ENCODE measurements at regions not wholly inside any gene's neighbourhood (a gene's known extent, or its start where the extent isn't known, plus 50 kb on each side); places are given as distances from the start of the nearest gene placed in this dataset.
A peak's percentile ranks its signal among the peaks of the same experiment; 100 is the strongest.

DNA sequence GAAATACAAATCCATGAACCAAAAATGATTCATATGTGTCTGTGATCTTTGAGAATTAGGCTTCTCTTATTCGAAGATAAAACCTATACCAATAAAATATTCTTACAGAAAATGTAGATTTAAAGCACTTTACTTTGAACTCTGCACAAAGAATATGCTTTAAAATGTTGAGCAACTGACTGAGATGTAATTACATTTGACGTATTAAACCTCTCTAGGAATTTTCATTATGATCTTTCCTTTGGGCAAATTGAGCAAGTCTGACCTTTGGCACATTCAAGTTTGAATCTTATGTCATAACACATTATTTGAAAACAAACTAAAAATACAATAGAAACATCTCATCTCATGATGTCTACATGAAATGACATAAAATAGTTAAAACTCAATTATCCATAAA, 69.2 kb upstream of the AHR start:
- TF ChIP-seq CTCF (IDR thresholded peaks at IDR 0.05) = no peak
- intact Hi-C loops (cut with DNase I, micrococcal nuclease) = no loop called here
- H3K27me3 Mint-ChIP-seq = no peaks in the 10 kb centered on the region

GRCh38 chr7:17230099-17230807, 68.2 kb upstream of the AHR start:
- CTCF ChIA-PET = no interaction called here
- peaks cover 23% of the 10 kb centered on the region for H3K4me1 Mint-ChIP-seq (ENCODE audit: low read depth)

More for the DNA sequence above, 69.2 kb upstream of the AHR start:
- peaks cover 9% of the 10 kb centered on the region for H3K4me1 ChIP-seq (ENCODE audit: insufficient read depth, low read length)
- no peak overlapping the region for H3K4me3 ChIP-seq (ENCODE audit: low read length)
- no peaks in the 10 kb centered on the region for H3K27me3 ChIP-seq (ENCODE audit: control insufficient read depth in 1 of 2, insufficient read depth in 2 of 2, low read length in 2 of 2)
- H3K27ac ChIP-seq (ENCODE audit: low read depth in 1 of 2, low read length in 2 of 2) = no peak overlapping the region
- CTCF ChIA-PET = no interaction called here
- Mint-ChIP-seq H3K36me3 (ENCODE audit: low read depth) (no peaks in the 10 kb centered on the region), H3K27ac (no peak overlapping the region), H3K4me3 (no peak overlapping the region), H3K4me1 (ENCODE audit: low read depth) (peaks cover 13% of the 10 kb centered on the region), H3K9me3 (peaks cover 3% of the 10 kb centered on the region)
- POLR2A ChIA-PET = no interaction called here
- no peaks in the 10 kb centered on the region for H3K9me3 ChIP-seq (ENCODE audit: control insufficient read depth in 1 of 2, insufficient read depth in 1 of 2, low read length in 2 of 2)
- ATAC-seq (ENCODE audit: poor library complexity) = no peak
- no peaks in the 10 kb centered on the region for H3K36me3 ChIP-seq (ENCODE audit: insufficient read depth, low read length)
- DNase-seq = no peak

DNA sequence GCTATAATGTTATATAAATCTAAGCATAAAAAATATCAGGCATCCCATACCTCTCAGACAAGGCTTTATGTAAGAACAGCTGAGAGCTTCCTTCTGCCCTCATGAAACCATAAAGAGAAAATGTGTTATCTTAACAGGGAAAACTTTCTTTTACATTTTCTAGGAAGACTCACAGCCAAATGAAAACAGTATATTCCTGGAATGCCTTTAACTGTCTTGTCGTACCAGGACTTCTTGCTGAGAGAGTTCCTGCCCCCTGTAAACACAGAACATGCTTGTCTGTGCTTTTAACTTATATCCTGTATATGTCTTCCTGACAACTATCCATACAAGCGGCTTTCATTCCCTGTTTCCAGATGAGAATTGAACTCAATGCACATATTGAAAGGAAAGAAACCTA, 64.8 kb upstream of the AHR start:
- H3K36me3 Mint-ChIP-seq (ENCODE audit: low read depth) = no peaks in the 10 kb centered on the region
- Histone ChIP-seq H3K27ac (ENCODE audit: low read depth in 1 of 2, low read length in 2 of 2) (peak overlapping the region; percentile 78 to 96), H3K4me1 (ENCODE audit: insufficient read depth, low read length) (peaks cover 27% of the 10 kb centered on the region), H3K9me3 (ENCODE audit: control insufficient read depth in 1 of 2, insufficient read depth in 1 of 2, low read length in 2 of 2) (no peaks in the 10 kb centered on the region), H3K4me3 (ENCODE audit: low read length) (peak overlapping the region; percentile 31), H3K27me3 (ENCODE audit: control insufficient read depth in 1 of 2, insufficient read depth in 2 of 2, low read length in 2 of 2) (no peaks in the 10 kb centered on the region), H3K36me3 (ENCODE audit: insufficient read depth, low read length) (no peaks in the 10 kb centered on the region)
- H3K4me1 Mint-ChIP-seq (ENCODE audit: low read depth) = peaks cover 46% of the 10 kb centered on the region
- H3K9me3 Mint-ChIP-seq = peaks cover 3% of the 10 kb centered on the region
- ATAC-seq (ENCODE audit: poor library complexity) (no peak), DNase-seq (peak in 1 of 14 experiments; percentile 20)
- intact Hi-C loops (cut with DNase I, micrococcal nuclease) = loop anchor here (1.0 to 10.0 kb wide), 4 partner anchors 49 to 91 kb away; no protein-coding TSS in a partner anchor
- CTCF ChIA-PET = no interaction called here
- no peaks in the 10 kb centered on the region for H3K27me3 Mint-ChIP-seq
- POLR2A ChIA-PET = interaction anchor here (1.4 kb wide), 1 partner anchor 64 kb away, joined by 3 read pairs; no protein-coding TSS in a partner anchor
- peak overlapping the region; percentile 81 for H3K4me3 Mint-ChIP-seq
- H3K27ac Mint-ChIP-seq = peak overlapping the region; percentile 96
- TF ChIP-seq CTCF (IDR thresholded peaks at IDR 0.05) = no peak

More at GRCh38 chr7:17230099-17230807, 68.2 kb upstream of the AHR start:
- no peak overlapping the region for H3K4me3 Mint-ChIP-seq
- H3K4me1 ChIP-seq (ENCODE audit: insufficient read depth, low read length) = peaks cover 17% of the 10 kb centered on the region
- intact Hi-C loops (cut with DNase I, micrococcal nuclease) = loop anchor here (5.0 to 10.0 kb wide), 3 partner anchors 45 to 88 kb away; no protein-coding TSS in a partner anchor
- POLR2A ChIA-PET = interaction anchor here (1.5 kb wide), 1 partner anchor 88 kb away, joined by 3 read pairs; no protein-coding TSS in a partner anchor
- TF ChIP-seq CTCF (IDR thresholded peaks at IDR 0.05) = no peak
- ATAC-seq (ENCODE audit: poor library complexity) (no peak), DNase-seq (no peak)
- no peak overlapping the region for H3K4me3 ChIP-seq (ENCODE audit: low read length)
- H3K27me3 ChIP-seq (ENCODE audit: control insufficient read depth in 1 of 2, insufficient read depth in 2 of 2, low read length in 2 of 2) = no peaks in the 10 kb centered on the region
- no peaks in the 10 kb centered on the region for H3K9me3 ChIP-seq (ENCODE audit: control insufficient read depth in 1 of 2, insufficient read depth in 1 of 2, low read length in 2 of 2)
- no peaks in the 10 kb centered on the region for H3K36me3 ChIP-seq (ENCODE audit: insufficient read depth, low read length)
- H3K36me3 Mint-ChIP-seq (ENCODE audit: low read depth) = no peaks in the 10 kb centered on the region
- peaks cover 2% of the 10 kb centered on the region for H3K9me3 Mint-ChIP-seq
- H3K27me3 Mint-ChIP-seq = no peaks in the 10 kb centered on the region
- no peak overlapping the region for H3K27ac ChIP-seq (ENCODE audit: low read depth in 1 of 2, low read length in 2 of 2)
- no peak overlapping the region for H3K27ac Mint-ChIP-seq

All from CD4-positive, alpha-beta T cell (primary cell).